HL-60 (cell line): ENCODE measurements at regions not wholly inside any gene's neighbourhood (a gene's known extent, or its start where the extent isn't known, plus 50 kb on each side); places are given as distances from the start of the nearest gene placed in this dataset.

ENCODE experiments used
- DNase-seq, 2 experiments: peaks; one replicate each; pipeline ENCODE4 v3.0.0-alpha.2; 2010 to 2020; ENCODE audit warnings: low read depth in 1 of 2, low spot score in 1 of 2
- H3K27ac ChIP-seq: fragments of 250-450 bp; sonication (Bioruptor Pico); replicated peaks from 2 replicates; pipeline ENCODE4 v1.5.1; 2020; ENCODE audit warnings: mild to moderate bottlenecking, moderate library complexity
- H3K27me3 ChIP-seq: fragments of 250-450 bp; sonication (Bioruptor Pico); 2 replicates; pipeline ENCODE4 v1.5.1; 2021; ENCODE audit warnings: mild to moderate bottlenecking, moderate library complexity; ENCODE audit not compliant: insufficient read depth, poor library complexity, severe bottlenecking
- H3K4me3 ChIP-seq: replicated peaks from 2 replicates; pipeline ENCODE4 v1.5.1; 2011; ENCODE audit warnings: mild to moderate bottlenecking, control low read depth, low read length; ENCODE audit not compliant: insufficient read depth
- GABPA ChIP-seq: IDR thresholded peaks from 2 replicates; pipeline ENCODE4 v1.6.1; 2012; ENCODE audit warnings: low read depth
- POLR2AphosphoS5 ChIP-seq: IDR thresholded peaks from 2 replicates; pipeline ENCODE4 v1.6.1; 2012; ENCODE audit warnings: low read depth
- SPI1 ChIP-seq: IDR thresholded peaks from 2 replicates; pipeline ENCODE4 v1.6.1; 2012; ENCODE audit warnings: low read depth, mild to moderate bottlenecking, borderline replicate concordance
- TF ChIP-seq, protein P1 (sequence below): IDR thresholded peaks from one replicate; pipeline ENCODE4 v1.5.1; 2011; ENCODE audit warnings: low read length, control low read depth, inconsistent platforms; ENCODE audit not compliant: insufficient read depth
- TF ChIP-seq, protein P2 (sequence below): IDR thresholded peaks from 2 replicates; pipeline ENCODE4 v1.6.1; 2012; ENCODE audit warnings: low read depth; ENCODE audit not compliant: insufficient replicate concordance

DNA sequence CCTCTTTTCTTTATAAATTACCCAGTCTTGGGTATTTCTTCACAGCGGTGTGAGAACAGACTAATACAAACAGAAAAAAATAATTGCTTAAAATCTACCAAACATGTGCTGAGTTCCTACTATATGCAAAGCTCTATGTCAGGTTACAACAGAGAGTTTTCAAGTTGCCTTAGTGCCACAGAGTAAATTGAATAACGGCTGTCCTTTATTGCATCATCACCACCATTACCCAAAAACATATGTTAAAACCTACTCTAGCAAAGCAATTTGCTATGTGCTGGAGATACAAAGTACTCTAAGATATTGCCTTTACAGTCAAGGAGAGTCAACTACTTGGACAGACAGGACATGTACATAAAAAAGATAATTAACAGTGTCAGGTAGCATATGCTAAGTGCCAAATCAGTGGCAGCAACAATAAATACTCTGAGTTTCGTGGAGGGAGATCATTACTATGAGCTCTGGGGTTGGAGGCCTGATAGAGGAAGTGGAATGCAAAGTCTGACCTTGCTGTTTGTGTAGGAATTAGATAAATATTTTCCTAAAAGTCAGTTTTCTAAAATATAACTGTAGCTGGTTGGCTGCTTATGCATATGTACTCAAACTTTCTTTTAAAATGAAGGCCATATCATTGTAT lies 1058.7 kb upstream of the WWC1 start:
- H3K27me3 ChIP-seq: no peaks in the 10 kb centered on the region

DNA sequence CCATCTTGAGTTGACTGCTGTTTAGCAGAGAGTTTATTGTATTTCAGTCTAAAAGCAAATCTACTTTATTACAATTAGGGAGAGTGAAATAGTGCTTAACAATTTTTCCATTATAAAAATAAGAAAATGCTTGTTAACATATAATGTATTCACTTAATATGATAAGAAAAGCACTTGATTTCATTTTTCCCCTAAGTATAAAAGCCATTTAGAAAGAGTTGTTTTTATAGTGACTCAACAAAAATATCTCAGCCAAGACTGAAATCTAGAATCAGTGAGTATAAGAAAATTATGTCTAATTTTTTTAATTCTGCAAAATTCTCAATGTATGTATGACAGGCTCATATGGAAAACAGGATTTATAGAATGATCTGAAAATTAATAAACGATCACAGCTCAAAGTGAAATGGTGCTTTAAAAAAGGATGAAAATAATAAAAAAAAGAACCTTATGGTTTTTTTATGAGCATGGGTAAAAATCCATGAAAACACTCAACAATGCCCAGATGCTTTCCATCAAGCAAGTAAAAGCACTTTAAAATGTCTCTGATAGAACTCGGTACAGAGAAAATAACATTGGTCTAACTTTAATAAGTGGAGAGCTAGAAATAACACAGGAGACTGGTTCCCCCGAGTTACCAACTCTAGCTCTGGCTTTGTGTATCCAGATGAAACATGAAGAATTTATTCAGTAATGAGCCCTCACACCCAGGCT lies 1057.8 kb upstream of the WWC1 start:
- H3K4me3 ChIP-seq: no peak overlapping the region
- TF ChIP-seq GABPA (no peak), SPI1 (no peak), POLR2AphosphoS5 (no peak)
- TF ChIP-seq, protein P1, sequence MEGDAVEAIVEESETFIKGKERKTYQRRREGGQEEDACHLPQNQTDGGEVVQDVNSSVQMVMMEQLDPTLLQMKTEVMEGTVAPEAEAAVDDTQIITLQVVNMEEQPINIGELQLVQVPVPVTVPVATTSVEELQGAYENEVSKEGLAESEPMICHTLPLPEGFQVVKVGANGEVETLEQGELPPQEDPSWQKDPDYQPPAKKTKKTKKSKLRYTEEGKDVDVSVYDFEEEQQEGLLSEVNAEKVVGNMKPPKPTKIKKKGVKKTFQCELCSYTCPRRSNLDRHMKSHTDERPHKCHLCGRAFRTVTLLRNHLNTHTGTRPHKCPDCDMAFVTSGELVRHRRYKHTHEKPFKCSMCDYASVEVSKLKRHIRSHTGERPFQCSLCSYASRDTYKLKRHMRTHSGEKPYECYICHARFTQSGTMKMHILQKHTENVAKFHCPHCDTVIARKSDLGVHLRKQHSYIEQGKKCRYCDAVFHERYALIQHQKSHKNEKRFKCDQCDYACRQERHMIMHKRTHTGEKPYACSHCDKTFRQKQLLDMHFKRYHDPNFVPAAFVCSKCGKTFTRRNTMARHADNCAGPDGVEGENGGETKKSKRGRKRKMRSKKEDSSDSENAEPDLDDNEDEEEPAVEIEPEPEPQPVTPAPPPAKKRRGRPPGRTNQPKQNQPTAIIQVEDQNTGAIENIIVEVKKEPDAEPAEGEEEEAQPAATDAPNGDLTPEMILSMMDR: no peak
- TF ChIP-seq, protein P2, sequence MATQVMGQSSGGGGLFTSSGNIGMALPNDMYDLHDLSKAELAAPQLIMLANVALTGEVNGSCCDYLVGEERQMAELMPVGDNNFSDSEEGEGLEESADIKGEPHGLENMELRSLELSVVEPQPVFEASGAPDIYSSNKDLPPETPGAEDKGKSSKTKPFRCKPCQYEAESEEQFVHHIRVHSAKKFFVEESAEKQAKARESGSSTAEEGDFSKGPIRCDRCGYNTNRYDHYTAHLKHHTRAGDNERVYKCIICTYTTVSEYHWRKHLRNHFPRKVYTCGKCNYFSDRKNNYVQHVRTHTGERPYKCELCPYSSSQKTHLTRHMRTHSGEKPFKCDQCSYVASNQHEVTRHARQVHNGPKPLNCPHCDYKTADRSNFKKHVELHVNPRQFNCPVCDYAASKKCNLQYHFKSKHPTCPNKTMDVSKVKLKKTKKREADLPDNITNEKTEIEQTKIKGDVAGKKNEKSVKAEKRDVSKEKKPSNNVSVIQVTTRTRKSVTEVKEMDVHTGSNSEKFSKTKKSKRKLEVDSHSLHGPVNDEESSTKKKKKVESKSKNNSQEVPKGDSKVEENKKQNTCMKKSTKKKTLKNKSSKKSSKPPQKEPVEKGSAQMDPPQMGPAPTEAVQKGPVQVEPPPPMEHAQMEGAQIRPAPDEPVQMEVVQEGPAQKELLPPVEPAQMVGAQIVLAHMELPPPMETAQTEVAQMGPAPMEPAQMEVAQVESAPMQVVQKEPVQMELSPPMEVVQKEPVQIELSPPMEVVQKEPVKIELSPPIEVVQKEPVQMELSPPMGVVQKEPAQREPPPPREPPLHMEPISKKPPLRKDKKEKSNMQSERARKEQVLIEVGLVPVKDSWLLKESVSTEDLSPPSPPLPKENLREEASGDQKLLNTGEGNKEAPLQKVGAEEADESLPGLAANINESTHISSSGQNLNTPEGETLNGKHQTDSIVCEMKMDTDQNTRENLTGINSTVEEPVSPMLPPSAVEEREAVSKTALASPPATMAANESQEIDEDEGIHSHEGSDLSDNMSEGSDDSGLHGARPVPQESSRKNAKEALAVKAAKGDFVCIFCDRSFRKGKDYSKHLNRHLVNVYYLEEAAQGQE: no peak
- no peak overlapping the region for H3K27ac ChIP-seq
- H3K27me3 ChIP-seq: no peaks in the 10 kb centered on the region
- DNase-seq: no peak

More for the DNA sequence above, 1058.7 kb upstream of the WWC1 start:
- no peak for TF ChIP-seq SPI1
- TF ChIP-seq GABPA: no peak
- TF ChIP-seq, protein P1: no peak
- no peak for TF ChIP-seq POLR2AphosphoS5
- TF ChIP-seq, protein P2: no peak
- no peak overlapping the region; the same call in 1 of the 2 replicates for H3K27ac ChIP-seq
- H3K4me3 ChIP-seq: no peak overlapping the region
- no peak for DNase-seq

GRCh38 chr5:167241436-167242067 lies 1049.9 kb upstream of the WWC1 start:
- no peak overlapping the region for H3K4me3 ChIP-seq
- no peaks in the 10 kb centered on the region for H3K27me3 ChIP-seq
- TF ChIP-seq SPI1 (no peak), GABPA (no peak), POLR2AphosphoS5 (no peak)
- TF ChIP-seq, protein P1: no peak
- TF ChIP-seq, protein P2: no peak
- no peak for DNase-seq
- H3K27ac ChIP-seq: no peak overlapping the region
